ENCODE measurements at regions not wholly inside any gene's neighbourhood (a gene's known extent, or its start where the extent isn't known, plus 50 kb on each side); places are given as distances from the start of the nearest gene placed in this dataset.

- TF ChIP-seq CTCF (conservative IDR thresholded peaks at IDR 0.05; ENCODE audit: low read length), result no peak
- no peak for TF ChIP-seq EZH2phosphoT487 (IDR thresholded peaks at IDR 0.05; ENCODE audit: borderline replicate concordance, low read depth, low read length)
Observed at GRCh38 chr9:16120727-16121126, 567.9 kb downstream of the CCDC171 start.
